Astrocyte of the cerebellum (primary cell): ENCODE measurements at regions not wholly inside any gene's neighbourhood (a gene's known extent, or its start where the extent isn't known, plus 50 kb on each side); places are given as distances from the start of the nearest gene placed in this dataset.
"Not testable (repeated sequence)": the region's sequence is repeated elsewhere in the genome, so short reads cannot be mapped to it uniquely, and the experiment has no call there.

Experiments
- DNase-seq: peaks from one replicate; pipeline ENCODE4 v3.0.0-alpha.2; 2011; ENCODE audit warnings: low read depth
- H3K4me3 ChIP-seq: 2 replicates; pipeline ENCODE4 v1.5.1; 2011; ENCODE audit warnings: mild to moderate bottlenecking, low read depth, low read length, moderate library complexity
- in situ Hi-C: cut with HindIII; loops from 2 replicates; pipeline ENCODE4 v1.10.0; 2017; ENCODE audit warnings: low sequenced_read_pairs
- TF ChIP-seq, protein P1 (sequence below): IDR thresholded peaks from 2 replicates; pipeline ENCODE4 v1.5.1; 2012; ENCODE audit warnings: low read length, low read depth, moderate library complexity, mild to moderate bottlenecking; ENCODE audit errors: missing control alignments

DNA sequence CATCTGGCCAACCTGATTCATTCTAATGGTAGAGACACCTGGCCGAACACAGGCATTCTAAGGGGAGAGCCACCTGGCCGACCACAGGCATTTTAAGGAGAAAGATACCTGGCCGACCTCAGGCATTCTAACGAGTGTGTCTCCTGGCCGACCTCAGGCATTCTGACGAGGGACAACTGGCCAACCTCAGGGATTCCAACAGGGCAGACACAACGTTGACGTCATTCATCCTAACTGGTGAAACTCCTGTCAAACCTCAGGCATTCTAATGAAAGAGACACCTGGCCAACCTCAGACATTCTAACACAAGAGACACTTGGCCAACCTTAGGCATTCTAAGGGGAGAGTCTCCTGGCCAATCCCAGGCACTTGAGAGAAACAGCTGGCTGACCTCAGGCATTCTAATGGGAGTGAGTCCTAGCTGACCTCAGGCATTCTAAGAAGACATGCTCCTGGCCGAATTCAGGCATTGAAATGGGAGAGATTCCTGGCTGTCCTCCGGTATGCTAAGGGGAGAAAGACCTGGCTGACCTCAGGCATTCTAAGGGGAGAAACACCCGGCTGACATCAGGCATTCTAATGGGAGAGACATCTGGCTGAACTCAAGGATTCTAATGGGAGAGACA is 1352.5 kb downstream of the UQCRFS1 start:
- no peak for DNase-seq
- no peak overlapping the region for H3K4me3 ChIP-seq
- in situ Hi-C loops, result no loop called here
- TF ChIP-seq, protein P1, sequence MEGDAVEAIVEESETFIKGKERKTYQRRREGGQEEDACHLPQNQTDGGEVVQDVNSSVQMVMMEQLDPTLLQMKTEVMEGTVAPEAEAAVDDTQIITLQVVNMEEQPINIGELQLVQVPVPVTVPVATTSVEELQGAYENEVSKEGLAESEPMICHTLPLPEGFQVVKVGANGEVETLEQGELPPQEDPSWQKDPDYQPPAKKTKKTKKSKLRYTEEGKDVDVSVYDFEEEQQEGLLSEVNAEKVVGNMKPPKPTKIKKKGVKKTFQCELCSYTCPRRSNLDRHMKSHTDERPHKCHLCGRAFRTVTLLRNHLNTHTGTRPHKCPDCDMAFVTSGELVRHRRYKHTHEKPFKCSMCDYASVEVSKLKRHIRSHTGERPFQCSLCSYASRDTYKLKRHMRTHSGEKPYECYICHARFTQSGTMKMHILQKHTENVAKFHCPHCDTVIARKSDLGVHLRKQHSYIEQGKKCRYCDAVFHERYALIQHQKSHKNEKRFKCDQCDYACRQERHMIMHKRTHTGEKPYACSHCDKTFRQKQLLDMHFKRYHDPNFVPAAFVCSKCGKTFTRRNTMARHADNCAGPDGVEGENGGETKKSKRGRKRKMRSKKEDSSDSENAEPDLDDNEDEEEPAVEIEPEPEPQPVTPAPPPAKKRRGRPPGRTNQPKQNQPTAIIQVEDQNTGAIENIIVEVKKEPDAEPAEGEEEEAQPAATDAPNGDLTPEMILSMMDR, result no peak

DNA sequence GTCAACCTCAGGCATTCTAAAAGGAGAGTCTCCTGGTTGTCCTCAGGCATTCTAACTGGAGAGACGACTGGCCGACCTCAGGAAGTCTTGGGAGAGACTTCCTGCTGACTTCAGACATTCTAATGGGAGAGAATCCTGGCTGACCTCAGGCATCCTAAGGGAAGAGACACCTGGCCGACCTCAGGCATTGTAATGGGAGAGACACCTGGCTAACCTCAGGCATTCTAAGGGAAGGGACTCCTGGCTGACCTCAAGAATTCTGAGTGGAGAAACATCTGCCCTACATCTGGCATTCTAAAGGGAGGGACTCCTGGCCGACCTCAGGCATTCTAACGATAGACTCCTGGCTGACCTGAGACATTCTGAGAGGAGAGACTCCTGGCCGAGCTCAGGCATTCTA is 1353.3 kb downstream of the UQCRFS1 start:
- in situ Hi-C loops, result no loop called here
- H3K4me3 ChIP-seq, result no peak overlapping the region
- DNase-seq, result no peak
- TF ChIP-seq, protein P1, result no peak

DNA sequence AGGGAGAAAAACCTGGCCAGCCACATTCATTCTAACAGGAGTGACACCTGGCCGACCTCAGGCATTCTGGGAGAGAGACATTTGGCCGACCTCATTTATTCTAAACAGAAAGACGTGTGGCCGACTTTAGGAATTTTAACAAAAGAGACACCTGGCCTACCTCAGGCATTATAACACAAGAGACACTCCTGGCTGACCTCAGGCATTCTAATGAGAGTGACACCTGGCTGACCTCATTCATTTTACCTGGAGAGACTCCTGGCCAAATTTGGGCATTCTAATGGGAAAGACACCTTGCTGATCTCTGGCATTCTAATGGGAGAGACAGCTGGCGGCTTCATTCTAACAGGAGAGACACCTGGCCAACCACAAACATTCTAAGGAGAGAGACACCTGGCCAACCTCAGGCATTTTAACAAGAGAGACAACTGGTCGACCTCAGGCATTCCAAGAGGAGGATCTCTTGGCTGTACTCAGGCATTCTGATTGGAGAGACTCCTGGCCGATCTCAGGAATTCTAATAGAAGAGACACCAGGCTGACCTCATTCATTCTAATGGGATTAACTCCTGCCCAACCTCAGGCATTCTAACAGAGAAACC is 1353.9 kb downstream of the UQCRFS1 start:
- TF ChIP-seq, protein P1, result no peak
- DNase-seq, result no peak
- in situ Hi-C loops, result no loop called here
- H3K4me3 ChIP-seq, result no peak overlapping the region

DNA sequence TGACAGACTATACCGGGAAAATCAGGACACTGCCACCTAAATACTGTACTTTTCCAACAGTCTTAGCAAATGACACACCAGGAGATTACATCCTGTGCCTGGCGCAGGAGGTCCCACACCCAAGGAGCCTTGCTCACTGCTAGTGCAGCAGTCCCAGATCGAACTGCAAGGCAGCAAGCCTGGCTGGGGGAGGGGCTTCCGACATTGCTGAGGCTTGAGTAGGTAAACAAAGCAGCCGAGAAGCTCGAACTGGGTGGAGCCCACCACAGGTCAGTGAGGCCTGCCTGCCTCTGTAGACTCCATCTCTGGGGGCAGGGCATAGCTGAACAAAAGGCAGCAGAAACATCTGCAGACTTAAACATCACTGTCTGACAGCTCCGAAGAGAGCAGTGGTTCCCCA is 1360.0 kb downstream of the UQCRFS1 start:
- in situ Hi-C loops, H3K4me3 ChIP-seq, DNase-seq: not testable (repeated sequence)

DNA sequence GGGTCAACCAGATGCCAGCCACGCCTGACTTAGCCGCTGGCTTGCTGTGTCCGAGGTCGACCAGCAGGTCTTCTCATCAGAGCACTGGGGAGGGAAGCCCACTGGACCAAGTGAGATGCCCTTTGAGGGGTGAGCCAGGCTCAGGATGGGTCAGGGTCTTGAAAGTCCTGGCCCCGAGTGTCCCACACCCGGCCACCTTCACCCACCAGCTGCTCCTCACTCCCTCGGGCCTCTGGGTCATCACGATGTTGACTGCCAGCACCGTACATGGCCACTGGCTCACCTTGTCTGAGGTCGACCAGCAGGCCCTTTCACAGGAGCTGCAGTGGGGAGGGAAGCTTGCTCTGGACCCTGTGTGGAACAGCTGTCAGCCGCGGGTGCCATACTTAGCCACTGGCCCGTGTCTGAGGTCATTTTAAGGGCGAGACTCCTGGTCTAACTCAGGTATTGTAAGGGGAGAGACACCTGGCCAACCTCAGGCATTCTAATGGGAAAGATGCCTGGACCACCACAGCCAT is 1361.3 kb downstream of the UQCRFS1 start:
- no peak for DNase-seq
- H3K4me3 ChIP-seq, result no peak overlapping the region
- TF ChIP-seq, protein P1, result no peak
- in situ Hi-C loops, result no loop called here

DNA sequence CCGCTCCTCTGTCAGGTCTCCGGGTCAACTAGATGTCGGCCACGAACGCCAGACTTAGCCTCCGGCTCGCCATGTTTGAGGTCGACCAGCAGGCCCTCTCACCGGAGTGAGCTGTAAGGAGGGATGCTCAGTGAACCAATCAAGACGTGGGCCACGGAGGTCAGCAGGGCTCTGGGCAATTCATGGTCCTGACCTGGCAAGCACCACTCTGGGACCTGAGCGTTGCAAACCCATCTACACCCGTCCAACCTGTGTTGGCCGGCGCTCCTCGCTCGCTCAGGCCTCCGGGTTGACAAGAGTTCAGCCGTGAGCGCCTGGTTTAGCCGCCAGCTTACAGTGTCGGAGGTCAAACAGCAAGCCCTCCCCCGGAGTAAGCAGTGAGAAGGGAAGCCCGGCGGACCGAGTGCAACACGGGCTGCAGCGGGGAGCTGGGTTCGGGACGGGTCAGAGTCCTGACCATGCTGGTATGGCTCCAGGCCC is 1361.9 kb downstream of the UQCRFS1 start:
- in situ Hi-C loops, result no loop called here
- no peak for DNase-seq
- H3K4me3 ChIP-seq, result no peak overlapping the region
- TF ChIP-seq, protein P1, result no peak

DNA sequence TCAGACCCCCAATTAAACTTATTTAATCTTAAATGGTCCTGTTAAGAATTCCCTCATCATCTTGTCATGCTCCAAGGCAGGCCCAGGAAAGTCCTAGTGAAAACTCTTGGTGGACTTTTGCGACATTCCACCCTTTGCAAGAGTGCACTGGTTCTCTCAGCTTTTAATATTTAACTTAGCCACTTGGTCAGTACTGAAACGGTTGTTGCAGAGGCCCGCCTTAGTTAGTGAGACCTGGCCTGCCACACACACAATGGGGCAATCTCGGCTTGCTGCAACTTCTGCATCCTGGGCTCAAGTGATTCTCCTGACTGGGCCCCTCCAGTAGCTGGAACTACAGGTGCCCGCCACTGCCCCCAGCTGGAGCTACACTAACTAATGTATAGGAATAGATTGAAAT is 1366.0 kb downstream of the UQCRFS1 start:
- H3K4me3 ChIP-seq, result no peak overlapping the region
- TF ChIP-seq, protein P1, result no peak
- no peak for DNase-seq
- in situ Hi-C loops, result no loop called here
